NCI-H2227 (cell line): ENCODE measurements at regions not wholly inside any gene's neighbourhood (a gene's known extent, or its start where the extent isn't known, plus 50 kb on each side); places are given as distances from the start of the nearest gene placed in this dataset.
"Not testable (repeated sequence)": the region's sequence is repeated elsewhere in the genome, so short reads cannot be mapped to it uniquely, and the experiment has no call there.

Source experiments
- DNase-seq: peaks from one replicate; lab custom pipeline; 2025; ENCODE audit not compliant: unreplicated experiment; lab: John Stamatoyannopoulos, UW

GRCh38 chr5:94102849-94103248, 361.4 kb upstream of the POU5F2 start:
- DNase-seq, result no peak

GRCh38 chr5:94097384-94097783, 356.0 kb upstream of the POU5F2 start:
- not testable (repeated sequence) for DNase-seq

GRCh38 chr5:94094793-94095441, 353.5 kb upstream of the POU5F2 start:
- DNase-seq, result no peak

GRCh38 chr5:94093300-94093699, 351.9 kb upstream of the POU5F2 start:
- DNase-seq, result no peak

- DNase-seq, result not testable (repeated sequence)
These were observed 345.2 kb upstream of the POU5F2 start for GRCh38 chr5:94086635-94087034.

GRCh38 chr5:94086194-94086593, 344.8 kb upstream of the POU5F2 start:
- DNase-seq, result no peak

GRCh38 chr5:94082405-94082804, 341.0 kb upstream of the POU5F2 start:
- no peak for DNase-seq

GRCh38 chr5:94081088-94081487, 339.7 kb upstream of the POU5F2 start:
- no peak for DNase-seq

- DNase-seq, result no peak
These were observed 339.0 kb upstream of the POU5F2 start for GRCh38 chr5:94080390-94080789.

- no peak for DNase-seq
These were observed 330.7 kb upstream of the POU5F2 start for GRCh38 chr5:94072116-94072515.

GRCh38 chr5:94066437-94067207, 325.2 kb upstream of the POU5F2 start:
- DNase-seq, result no peak

GRCh38 chr5:94064025-94064424, 322.6 kb upstream of the POU5F2 start:
- DNase-seq, result no peak

GRCh38 chr5:94057655-94058054, 316.3 kb upstream of the POU5F2 start:
- DNase-seq, result no peak

GRCh38 chr5:94057217-94057616, 315.8 kb upstream of the POU5F2 start:
- no peak for DNase-seq

GRCh38 chr5:94049307-94049922, 308.0 kb upstream of the POU5F2 start:
- DNase-seq, result not testable (repeated sequence)

GRCh38 chr5:94045839-94046782, 304.7 kb upstream of the POU5F2 start:
- DNase-seq, result no peak

GRCh38 chr5:94043311-94043710, 301.9 kb upstream of the POU5F2 start:
- DNase-seq, result no peak

- DNase-seq, result no peak
These were observed 299.3 kb upstream of the POU5F2 start for GRCh38 chr5:94040591-94041148.

GRCh38 chr5:94039101-94039500, 297.7 kb upstream of the POU5F2 start:
- DNase-seq, result no peak

GRCh38 chr5:94031631-94032030, 290.2 kb upstream of the POU5F2 start:
- DNase-seq, result no peak

GRCh38 chr5:94028001-94028400, 286.6 kb upstream of the POU5F2 start:
- DNase-seq, result no peak
